ENCODE measurements at regions not wholly inside any gene's neighbourhood (a gene's known extent, or its start where the extent isn't known, plus 50 kb on each side); places are given as distances from the start of the nearest gene placed in this dataset.

DNA sequence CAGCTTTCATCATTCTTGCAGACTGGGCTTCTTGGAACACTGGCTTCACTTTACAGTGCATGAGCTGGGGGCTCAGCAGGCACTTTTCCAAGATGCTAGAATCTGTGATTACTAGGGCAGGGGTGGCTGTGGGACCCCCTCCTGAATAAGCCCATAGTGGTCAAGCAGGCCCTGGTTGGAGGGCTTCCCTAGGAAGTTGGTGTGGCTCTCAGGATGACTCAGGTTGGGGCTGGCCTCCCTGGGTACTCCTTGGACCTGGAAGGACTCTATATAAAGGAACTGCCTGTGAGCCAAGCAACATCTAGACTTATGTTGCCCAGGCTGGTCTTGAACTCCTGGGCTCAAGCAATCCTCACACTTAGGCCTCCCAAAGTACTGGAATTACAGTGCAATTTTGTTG is 88.3 kb upstream of the HELT start:
- H3K9ac ChIP-seq (ENCODE audit: insufficient read depth, low read length), result no peak overlapping the region
- DNase-seq (ENCODE audit: low read depth in 2 of 2), result no peak
- H3K9me3 ChIP-seq (ENCODE audit: control insufficient read depth, insufficient read depth, low read depth, low read length), result no peaks in the 10 kb centered on the region
- H2AFZ ChIP-seq (ENCODE audit: low read length), result no peak overlapping the region
- H3K27me3 ChIP-seq (ENCODE audit: control insufficient read depth, insufficient read depth, low read length), result no peaks in the 10 kb centered on the region
- TF ChIP-seq EZH2 (IDR thresholded peaks at IDR 0.05; ENCODE audit: low read length, missing control alignments), result no peak
- TF ChIP-seq, protein P1, sequence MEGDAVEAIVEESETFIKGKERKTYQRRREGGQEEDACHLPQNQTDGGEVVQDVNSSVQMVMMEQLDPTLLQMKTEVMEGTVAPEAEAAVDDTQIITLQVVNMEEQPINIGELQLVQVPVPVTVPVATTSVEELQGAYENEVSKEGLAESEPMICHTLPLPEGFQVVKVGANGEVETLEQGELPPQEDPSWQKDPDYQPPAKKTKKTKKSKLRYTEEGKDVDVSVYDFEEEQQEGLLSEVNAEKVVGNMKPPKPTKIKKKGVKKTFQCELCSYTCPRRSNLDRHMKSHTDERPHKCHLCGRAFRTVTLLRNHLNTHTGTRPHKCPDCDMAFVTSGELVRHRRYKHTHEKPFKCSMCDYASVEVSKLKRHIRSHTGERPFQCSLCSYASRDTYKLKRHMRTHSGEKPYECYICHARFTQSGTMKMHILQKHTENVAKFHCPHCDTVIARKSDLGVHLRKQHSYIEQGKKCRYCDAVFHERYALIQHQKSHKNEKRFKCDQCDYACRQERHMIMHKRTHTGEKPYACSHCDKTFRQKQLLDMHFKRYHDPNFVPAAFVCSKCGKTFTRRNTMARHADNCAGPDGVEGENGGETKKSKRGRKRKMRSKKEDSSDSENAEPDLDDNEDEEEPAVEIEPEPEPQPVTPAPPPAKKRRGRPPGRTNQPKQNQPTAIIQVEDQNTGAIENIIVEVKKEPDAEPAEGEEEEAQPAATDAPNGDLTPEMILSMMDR (conservative IDR thresholded peaks at IDR 0.05 in 1 of 2, IDR thresholded peaks at IDR 0.05 in 1 of 2; ENCODE audit: low read depth in 1 of 2, low read length in 2 of 2), result no peak
- H3K4me2 ChIP-seq (ENCODE audit: extremely low read depth, insufficient read depth, low read length), result no peak overlapping the region
- H4K20me1 ChIP-seq (ENCODE audit: control insufficient read depth, extremely low read depth, insufficient read depth, low read length), result no peaks in the 10 kb centered on the region
- H3K4me1 ChIP-seq (ENCODE audit: control insufficient read depth, extremely low read depth, insufficient read depth, low read length), result no peaks in the 10 kb centered on the region
- no peak overlapping the region for H3K4me3 ChIP-seq (replicated peaks in 1 of 4; ENCODE audit: control extremely low read depth in 1 of 4, insufficient read depth in 1 of 4, low read depth in 3 of 4, low read length in 4 of 4)
- H3K36me3 ChIP-seq (ENCODE audit: control insufficient read depth, insufficient read depth, low read length), result no peaks in the 10 kb centered on the region
- no peak overlapping the region for H3K27ac ChIP-seq (ENCODE audit: insufficient read depth, low read length)
- no peaks in the 10 kb centered on the region for H3K79me2 ChIP-seq (ENCODE audit: control insufficient read depth, insufficient read depth, low read length)

DNA sequence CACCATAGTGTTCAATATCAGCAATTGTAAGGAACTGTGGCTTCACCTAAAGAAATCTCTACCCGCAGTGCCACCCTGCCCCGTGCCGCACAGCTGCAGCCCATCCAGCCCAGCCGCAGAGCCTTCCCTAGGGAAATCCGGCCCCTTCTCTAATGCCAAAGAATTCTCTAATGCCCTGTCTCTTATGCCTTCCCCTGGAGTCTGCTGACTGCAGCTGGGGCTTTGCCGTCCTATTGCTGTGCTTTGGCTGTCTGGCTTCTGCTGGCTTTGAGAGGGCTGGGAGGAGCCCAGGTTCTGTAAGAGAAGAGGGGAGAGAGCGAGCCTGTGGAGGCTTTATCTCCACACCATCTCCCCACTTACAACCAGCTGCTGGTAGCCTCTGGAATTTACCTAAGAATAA is 85.9 kb upstream of the HELT start:
- no peaks in the 10 kb centered on the region for H3K9me3 ChIP-seq (ENCODE audit: control insufficient read depth, insufficient read depth, low read depth, low read length)
- TF ChIP-seq, protein P1 (conservative IDR thresholded peaks at IDR 0.05 in 1 of 2, IDR thresholded peaks at IDR 0.05 in 1 of 2; ENCODE audit: low read depth in 1 of 2, low read length in 2 of 2), result no peak
- no peak for TF ChIP-seq EZH2 (IDR thresholded peaks at IDR 0.05; ENCODE audit: low read length, missing control alignments)
- no peak overlapping the region for H3K27ac ChIP-seq (ENCODE audit: insufficient read depth, low read length)
- H3K79me2 ChIP-seq (ENCODE audit: control insufficient read depth, insufficient read depth, low read length), result no peaks in the 10 kb centered on the region
- H3K4me1 ChIP-seq (ENCODE audit: control insufficient read depth, extremely low read depth, insufficient read depth, low read length), result no peaks in the 10 kb centered on the region
- no peaks in the 10 kb centered on the region for H3K36me3 ChIP-seq (ENCODE audit: control insufficient read depth, insufficient read depth, low read length)
- no peak for DNase-seq (ENCODE audit: low read depth in 2 of 2)
- H3K27me3 ChIP-seq (ENCODE audit: control insufficient read depth, insufficient read depth, low read length), result no peaks in the 10 kb centered on the region
- H2AFZ ChIP-seq (ENCODE audit: low read length), result no peak overlapping the region
- no peak overlapping the region for H3K4me3 ChIP-seq (replicated peaks in 1 of 4; ENCODE audit: control extremely low read depth in 1 of 4, insufficient read depth in 1 of 4, low read depth in 3 of 4, low read length in 4 of 4)
- H3K4me2 ChIP-seq (ENCODE audit: extremely low read depth, insufficient read depth, low read length), result no peak overlapping the region
- no peak overlapping the region for H3K9ac ChIP-seq (ENCODE audit: insufficient read depth, low read length)
- no peaks in the 10 kb centered on the region for H4K20me1 ChIP-seq (ENCODE audit: control insufficient read depth, extremely low read depth, insufficient read depth, low read length)

DNA sequence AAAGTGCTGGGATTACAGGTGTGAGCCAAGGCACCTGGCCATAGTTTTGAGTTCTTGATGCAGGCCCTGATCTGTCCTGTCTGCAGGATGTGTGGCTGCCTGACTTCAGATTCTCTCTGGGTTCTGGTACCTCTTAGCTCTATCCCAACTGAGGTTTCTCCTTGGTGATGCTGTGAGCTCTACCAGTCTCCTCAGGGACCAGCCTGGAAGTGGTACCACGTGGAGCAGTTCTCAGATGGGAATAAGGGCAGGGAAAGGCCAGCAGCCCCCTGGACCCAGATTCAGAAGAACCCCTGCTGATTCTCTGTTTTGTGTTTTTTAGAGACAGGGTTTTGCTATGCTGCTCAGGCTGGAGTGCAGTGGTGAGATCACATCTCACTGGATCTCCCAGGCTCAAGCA is 85.0 kb upstream of the HELT start:
- Histone ChIP-seq H3K36me3 (ENCODE audit: control insufficient read depth, insufficient read depth, low read length) (no peaks in the 10 kb centered on the region), H3K9ac (ENCODE audit: insufficient read depth, low read length) (no peak overlapping the region), H3K27ac (ENCODE audit: insufficient read depth, low read length) (no peak overlapping the region), H3K4me3 (replicated peaks in 1 of 4; ENCODE audit: control extremely low read depth in 1 of 4, insufficient read depth in 1 of 4, low read depth in 3 of 4, low read length in 4 of 4) (no peak overlapping the region), H2AFZ (ENCODE audit: low read length) (no peak overlapping the region), H3K4me1 (ENCODE audit: control insufficient read depth, extremely low read depth, insufficient read depth, low read length) (no peaks in the 10 kb centered on the region), H3K9me3 (ENCODE audit: control insufficient read depth, insufficient read depth, low read depth, low read length) (no peaks in the 10 kb centered on the region), H4K20me1 (ENCODE audit: control insufficient read depth, extremely low read depth, insufficient read depth, low read length) (no peaks in the 10 kb centered on the region), H3K27me3 (ENCODE audit: control insufficient read depth, insufficient read depth, low read length) (no peaks in the 10 kb centered on the region), H3K79me2 (ENCODE audit: control insufficient read depth, insufficient read depth, low read length) (no peaks in the 10 kb centered on the region), H3K4me2 (ENCODE audit: extremely low read depth, insufficient read depth, low read length) (no peak overlapping the region)
- DNase-seq (ENCODE audit: low read depth in 2 of 2), result no peak
- TF ChIP-seq, protein P1 (conservative IDR thresholded peaks at IDR 0.05 in 1 of 2, IDR thresholded peaks at IDR 0.05 in 1 of 2; ENCODE audit: low read depth in 1 of 2, low read length in 2 of 2), result no peak
- TF ChIP-seq EZH2 (IDR thresholded peaks at IDR 0.05; ENCODE audit: low read length, missing control alignments), result no peak

Measured in fibroblast of lung (primary cell).